OCI-LY1 (cell line): ENCODE measurements at regions not wholly inside any gene's neighbourhood (a gene's known extent, or its start where the extent isn't known, plus 50 kb on each side); places are given as distances from the start of the nearest gene placed in this dataset.
"Not testable (repeated sequence)": the region's sequence is repeated elsewhere in the genome, so short reads cannot be mapped to it uniquely, and the experiment has no call there.

Experiments
- H2AFZ ChIP-seq: fragments of 200-600 bp; sonication (generic), shearing (Covaris generic); 2 replicates; pipeline ENCODE4 v1.6.0; 2014; ENCODE audit warnings: antibody characterized with exemption, mild to moderate bottlenecking, low read length
- H3F3A ChIP-seq: fragments of 200-600 bp; sonication (generic), shearing (Covaris generic); 2 replicates; pipeline ENCODE4 v1.6.0; 2014; ENCODE audit warnings: mild to moderate bottlenecking, antibody characterized with exemption, low read length, moderate library complexity; ENCODE audit not compliant: insufficient read depth
- H3K27ac ChIP-seq: fragments of 200-600 bp; sonication (generic); 2 replicates; pipeline ENCODE4 v1.5.1; 2014; ENCODE audit warnings: low read length, mixed run types, mild to moderate bottlenecking, low read depth; ENCODE audit not compliant: poor library complexity, severe bottlenecking
- H3K27me3 ChIP-seq: fragments of 200-600 bp; sonication (generic); 2 replicates; pipeline ENCODE4 v1.6.0; 2014; ENCODE audit warnings: antibody characterized with exemption, mild to moderate bottlenecking, low read length, moderate library complexity; ENCODE audit not compliant: insufficient read depth
- H3K36me3 ChIP-seq: fragments of 200-600 bp; sonication (generic); 2 replicates; pipeline ENCODE4 v1.6.1; 2014; ENCODE audit warnings: mild to moderate bottlenecking, antibody characterized with exemption, low read length, moderate library complexity, mixed read lengths; ENCODE audit not compliant: insufficient read depth
- H3K4me1 ChIP-seq: fragments of 200-600 bp; sonication (generic); 2 replicates; pipeline ENCODE4 v1.5.1; 2014; ENCODE audit warnings: mild to moderate bottlenecking, low read length, moderate library complexity; ENCODE audit not compliant: insufficient read depth, severe bottlenecking
- H3K4me2 ChIP-seq: fragments of 200-600 bp; sonication (generic), shearing (Covaris generic); 2 replicates; pipeline ENCODE4 v1.6.1; 2014; ENCODE audit warnings: low read length
- H3K4me3 ChIP-seq: fragments of 200-600 bp; sonication (generic); 2 replicates; pipeline ENCODE4 v1.5.1; 2014; ENCODE audit warnings: low read length, low read depth, mild to moderate bottlenecking, mixed read lengths; ENCODE audit not compliant: poor library complexity, severe bottlenecking
- H3K79me2 ChIP-seq: fragments of 200-600 bp; shearing (Covaris generic); 2 replicates; pipeline ENCODE4 v1.6.1; 2016; ENCODE audit warnings: mixed run types, low read length, mixed read lengths; ENCODE audit not compliant: insufficient read depth
- H3K9ac ChIP-seq: fragments of 200-600 bp; sonication (generic), shearing (Covaris generic); 2 replicates; pipeline ENCODE4 v1.6.1; 2014; ENCODE audit warnings: mild to moderate bottlenecking, low read length, mixed read lengths
- H3K9me2 ChIP-seq: fragments of 200-600 bp; sonication (generic), shearing (Covaris generic); 2 replicates; pipeline ENCODE4 v1.6.1; 2014; ENCODE audit warnings: low read depth, mild to moderate bottlenecking, low read length, mixed read lengths
- H3K9me3 ChIP-seq: fragments of 200-600 bp; shearing (Covaris generic); 2 replicates; pipeline ENCODE4 v1.6.1; 2014; ENCODE audit warnings: low read length, mixed read lengths
- H4K20me1 ChIP-seq: fragments of 200-600 bp; sonication (generic), shearing (Covaris generic); 2 replicates; pipeline ENCODE4 v1.6.0; 2016; ENCODE audit warnings: mild to moderate bottlenecking, low read length; ENCODE audit not compliant: insufficient read depth
- CTCF ChIP-seq: fragments of 200-600 bp; sonication (generic), shearing (Covaris generic); IDR thresholded peaks from 2 replicates; pipeline ENCODE4 v1.5.1; 2017; ENCODE audit warnings: mild to moderate bottlenecking, antibody characterized with exemption, low read length, moderate library complexity, mixed read lengths
- EZH2 ChIP-seq: fragments of 200-600 bp; sonication (generic), shearing (Covaris generic); IDR thresholded peaks from 2 replicates; pipeline ENCODE4 v1.8.0; 2017; ENCODE audit warnings: borderline replicate concordance, mixed run types, mild to moderate bottlenecking, antibody characterized with exemption, low read length, moderate library complexity, mixed read lengths

- Histone ChIP-seq H3K79me2 (no peaks in the 10 kb centered on the region), H3K27me3 (no peaks in the 10 kb centered on the region), H3K27ac (no peak overlapping the region), H2AFZ (no peak overlapping the region), H3K9ac (no peak overlapping the region), H3F3A (no peaks in the 10 kb centered on the region), H3K9me3 (no peaks in the 10 kb centered on the region), H3K4me3 (no peak overlapping the region), H3K4me2 (no peak overlapping the region), H3K36me3 (no peaks in the 10 kb centered on the region), H4K20me1 (no peaks in the 10 kb centered on the region), H3K4me1 (no peaks in the 10 kb centered on the region), H3K9me2 (no peaks in the 10 kb centered on the region)
- no peak for TF ChIP-seq EZH2
- no peak; the same call in 1 of the 2 replicates for TF ChIP-seq CTCF
Measured at GRCh38 chr14:37890095-37890494, 294.7 kb downstream of the TTC6 start.

GRCh38 chr14:37891500-37891899, 296.1 kb downstream of the TTC6 start:
- not testable (repeated sequence) for H3K36me3 ChIP-seq

GRCh38 chr14:37894463-37894862, 299.0 kb downstream of the TTC6 start:
- no peak overlapping the region for H3K27ac ChIP-seq
- no peaks in the 10 kb centered on the region for H3K9me2 ChIP-seq
- no peaks in the 10 kb centered on the region for H3K36me3 ChIP-seq
- no peak for TF ChIP-seq CTCF
- no peak for TF ChIP-seq EZH2
- no peaks in the 10 kb centered on the region for H3K79me2 ChIP-seq
- no peak overlapping the region for H3K4me2 ChIP-seq
- no peaks in the 10 kb centered on the region for H3K9me3 ChIP-seq
- no peaks in the 10 kb centered on the region for H3K4me1 ChIP-seq
- no peaks in the 10 kb centered on the region for H3K27me3 ChIP-seq
- H4K20me1 ChIP-seq = no peaks in the 10 kb centered on the region
- H3K9ac ChIP-seq = no peak overlapping the region
- no peak overlapping the region for H3K4me3 ChIP-seq
- no peak overlapping the region for H2AFZ ChIP-seq
- H3F3A ChIP-seq = no peaks in the 10 kb centered on the region

More at GRCh38 chr14:37891500-37891899, 296.1 kb downstream of the TTC6 start:
- not testable (repeated sequence) for H3K4me1 ChIP-seq, H3F3A ChIP-seq, H3K4me3 ChIP-seq, H3K4me2 ChIP-seq, H3K9me2 ChIP-seq, H3K27ac ChIP-seq, H3K27me3 ChIP-seq, H2AFZ ChIP-seq, H4K20me1 ChIP-seq, H3K79me2 ChIP-seq, H3K9me3 ChIP-seq, H3K9ac ChIP-seq

- Histone ChIP-seq H3K4me1 (no peaks in the 10 kb centered on the region), H2AFZ (no peak overlapping the region), H4K20me1 (no peaks in the 10 kb centered on the region), H3K9me3 (no peaks in the 10 kb centered on the region), H3K27ac (no peak overlapping the region), H3K4me3 (no peak overlapping the region), H3K79me2 (no peaks in the 10 kb centered on the region), H3F3A (no peaks in the 10 kb centered on the region), H3K27me3 (no peaks in the 10 kb centered on the region), H3K4me2 (no peak overlapping the region), H3K36me3 (no peaks in the 10 kb centered on the region), H3K9ac (no peak overlapping the region), H3K9me2 (no peaks in the 10 kb centered on the region)
- TF ChIP-seq CTCF (no peak), EZH2 (no peak)
Measured at GRCh38 chr14:37899365-37899764, 303.9 kb downstream of the TTC6 start.
